ENCODE measurements at regions not wholly inside any gene's neighbourhood (a gene's known extent, or its start where the extent isn't known, plus 50 kb on each side); places are given as distances from the start of the nearest gene placed in this dataset. TPM values are rescaled to one million over a fixed set of nuclear protein-coding genes. Genes with fewer than 3 reads are reported as not detected.

GRCh38 chr6:90646940-90647339 lies 60.1 kb upstream of the MAP3K7 start:
- CTCF ChIA-PET: no interaction called here
- no peak for DNase-seq
- no peak for TF ChIP-seq CTCF (IDR thresholded peaks at IDR 0.05)
- Mint-ChIP-seq H3K9me3 (no peaks in the 10 kb centered on the region), H3K4me3 (no peak overlapping the region), H3K36me3 (ENCODE audit: low read depth) (no peaks in the 10 kb centered on the region), H3K27ac (no peak overlapping the region), H3K4me1 (ENCODE audit: low read depth) (no peaks in the 10 kb centered on the region), H3K27me3 (peaks cover 5% of the 10 kb centered on the region)
- ATAC-seq: no peak
- intact Hi-C loops (cut with micrococcal nuclease): no loop called here
- POLR2A ChIA-PET: no interaction called here

- Mint-ChIP-seq H3K27ac (no peak overlapping the region), H3K27me3 (peaks cover 8% of the 10 kb centered on the region), H3K4me1 (ENCODE audit: low read depth) (no peaks in the 10 kb centered on the region), H3K9me3 (no peaks in the 10 kb centered on the region), H3K4me3 (no peak overlapping the region), H3K36me3 (ENCODE audit: low read depth) (no peaks in the 10 kb centered on the region)
- ATAC-seq: no peak
- POLR2A ChIA-PET: no interaction called here
- no peak for TF ChIP-seq CTCF (IDR thresholded peaks at IDR 0.05)
- intact Hi-C loops (cut with micrococcal nuclease): no loop called here
- no peak for DNase-seq
- CTCF ChIA-PET: interaction anchor here (0.8 kb wide), 1 partner anchor 11 kb away, joined by 3 read pairs; no protein-coding TSS in a partner anchor
These were observed 58.8 kb upstream of the MAP3K7 start for GRCh38 chr6:90645634-90646033.

- Mint-ChIP-seq H3K27me3 (peaks cover 8% of the 10 kb centered on the region), H3K4me3 (no peak overlapping the region), H3K27ac (no peak overlapping the region), H3K9me3 (no peaks in the 10 kb centered on the region), H3K36me3 (ENCODE audit: low read depth) (no peaks in the 10 kb centered on the region), H3K4me1 (ENCODE audit: low read depth) (no peaks in the 10 kb centered on the region)
- no peak for DNase-seq
- CTCF ChIA-PET: no interaction called here
- POLR2A ChIA-PET: no interaction called here
- TF ChIP-seq CTCF (IDR thresholded peaks at IDR 0.05): no peak
- intact Hi-C loops (cut with micrococcal nuclease): no loop called here
- no peak for ATAC-seq
These were observed 57.6 kb upstream of the MAP3K7 start for GRCh38 chr6:90644492-90644891.

- peaks cover 10% of the 10 kb centered on the region for H3K27me3 Mint-ChIP-seq
- ChIA-PET POLR2A (no interaction called here), CTCF (no interaction called here)
- no peak for ATAC-seq
- H3K4me3 Mint-ChIP-seq: no peak overlapping the region
- DNase-seq: no peak
- intact Hi-C loops (cut with micrococcal nuclease): no loop called here
- H3K9me3 Mint-ChIP-seq: no peaks in the 10 kb centered on the region
- H3K27ac Mint-ChIP-seq: no peak overlapping the region
- no peaks in the 10 kb centered on the region for H3K4me1 Mint-ChIP-seq (ENCODE audit: low read depth)
- TF ChIP-seq CTCF (IDR thresholded peaks at IDR 0.05): no peak
- no peaks in the 10 kb centered on the region for H3K36me3 Mint-ChIP-seq (ENCODE audit: low read depth)
These were observed 56.5 kb upstream of the MAP3K7 start for GRCh38 chr6:90643381-90643780.

GRCh38 chr6:90637320-90637719 lies 50.4 kb upstream of the MAP3K7 start:
- peaks cover 8% of the 10 kb centered on the region for H3K9me3 Mint-ChIP-seq
- peaks cover 9% of the 10 kb centered on the region for H3K27me3 Mint-ChIP-seq
- DNase-seq: no peak
- H3K36me3 Mint-ChIP-seq (ENCODE audit: low read depth): no peaks in the 10 kb centered on the region
- H3K4me1 Mint-ChIP-seq (ENCODE audit: low read depth): no peaks in the 10 kb centered on the region
- ATAC-seq: no peak
- no peak for TF ChIP-seq CTCF (IDR thresholded peaks at IDR 0.05)
- POLR2A ChIA-PET: no interaction called here
- no peak overlapping the region for H3K27ac Mint-ChIP-seq
- H3K4me3 Mint-ChIP-seq: no peak overlapping the region
- CTCF ChIA-PET: no interaction called here
- intact Hi-C loops (cut with micrococcal nuclease): no loop called here

Small RNA genes in the stretch of these regions (microRNA-seq; reads per million reads assigned to microRNA genes)
- gene MIR4643 (ENCODE audit: borderline microRNAs expressed, borderline replicate concordance): not detected

All from activated CD8-positive, alpha-beta T cell treated with anti-CD3 and anti-CD28 coated beads for 36 hours (primary cell).